D721Med (cell line): ENCODE measurements at regions not wholly inside any gene's neighbourhood (a gene's known extent, or its start where the extent isn't known, plus 50 kb on each side); places are given as distances from the start of the nearest gene placed in this dataset.

Source experiments
- DNase-seq: peaks from one replicate; pipeline ENCODE4 v3.0.0; 2011; ENCODE audit warnings: low spot score; ENCODE audit not compliant: insufficient read length
- FAIRE-seq: peaks from 2 replicates; lab custom pipeline; 2011; peaks lifted over from hg19 to GRCh38; lab: Jason Lieb, UNC
- CTCF ChIP-seq: IDR thresholded peaks from 2 replicates; pipeline ENCODE4 v1.5.1; 2012; ENCODE audit warnings: mild to moderate bottlenecking, control low read depth; ENCODE audit not compliant: insufficient read depth; ENCODE audit errors: missing control alignments

GRCh38 chr10:108784534-108784933, 1138.8 kb downstream of the XPNPEP1 start:
- no peak for TF ChIP-seq CTCF
- DNase-seq, result no peak
- FAIRE-seq, result no peak

GRCh38 chr10:108783897-108784296, 1139.4 kb downstream of the XPNPEP1 start:
- FAIRE-seq, result no peak
- peak; percentile 61 for TF ChIP-seq CTCF
- DNase-seq, result no peak

DNA sequence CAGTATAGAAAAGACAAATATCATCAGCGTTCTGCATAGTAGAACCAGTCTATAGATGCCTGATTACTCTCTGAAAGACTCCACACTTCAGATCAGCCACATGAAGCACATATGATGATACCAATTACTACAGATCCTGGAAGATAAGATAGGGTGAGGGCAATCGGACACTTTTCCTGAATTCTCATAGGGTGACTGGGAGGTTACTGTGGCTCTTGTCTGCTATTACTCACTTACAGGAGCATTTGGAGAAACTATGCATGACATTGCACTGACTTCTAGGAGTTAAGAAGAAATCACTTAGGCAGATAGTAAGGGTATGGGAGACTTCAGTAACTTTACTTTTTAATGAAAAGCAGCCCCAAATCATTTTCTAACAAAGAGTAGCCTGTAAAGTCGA, 1140.9 kb downstream of the XPNPEP1 start:
- no peak for TF ChIP-seq CTCF
- DNase-seq, result no peak
- no peak for FAIRE-seq

- DNase-seq (no peak), FAIRE-seq (no peak)
- TF ChIP-seq CTCF, result no peak
Measured at GRCh38 chr10:108779501-108779900, 1143.8 kb downstream of the XPNPEP1 start.

DNA sequence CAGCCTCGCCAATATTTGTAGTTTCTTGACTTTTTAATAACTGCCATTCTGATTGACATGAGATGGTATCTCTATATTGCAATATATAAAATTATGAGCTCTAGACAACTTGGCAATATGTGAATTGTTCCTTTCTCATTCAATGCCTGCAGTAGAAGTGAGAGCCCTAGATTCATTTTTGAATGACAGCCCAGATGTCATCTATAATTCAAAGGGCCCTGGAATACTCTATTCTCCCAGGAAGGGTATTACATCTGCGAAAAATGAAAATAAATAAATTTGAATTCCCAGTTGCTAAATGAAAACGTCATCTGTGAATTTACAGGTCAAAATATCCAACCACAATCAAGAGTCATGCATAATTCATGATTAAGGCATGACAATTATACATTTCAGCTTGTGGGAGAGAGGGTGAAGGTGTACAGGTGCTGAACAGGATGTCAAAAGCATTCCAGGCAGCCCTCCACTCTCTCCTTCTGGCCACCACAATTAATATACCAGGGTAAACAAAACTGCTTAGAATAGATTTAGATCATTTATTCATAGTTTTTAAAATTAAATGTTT, 1147.3 kb downstream of the XPNPEP1 start:
- no peak for TF ChIP-seq CTCF
- FAIRE-seq, result no peak
- DNase-seq, result no peak

DNA sequence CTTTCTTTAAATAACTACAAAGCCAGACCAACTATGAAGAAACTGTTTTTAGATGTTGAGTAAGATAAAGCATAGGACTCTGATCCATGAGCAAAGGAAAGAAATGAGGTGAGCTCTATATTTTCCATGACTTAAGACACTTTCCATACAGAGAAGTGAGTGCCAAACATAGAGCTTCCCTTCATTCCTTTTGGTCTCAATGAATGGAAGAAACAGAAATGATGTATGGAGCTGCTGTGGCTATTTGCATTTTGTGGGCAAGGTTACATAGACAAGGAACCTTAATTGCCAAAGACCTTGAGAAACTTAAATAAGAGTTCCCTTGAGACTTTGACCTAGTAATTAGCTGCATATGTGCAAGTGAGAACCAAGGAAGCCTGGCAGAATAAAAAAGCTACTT, 1152.2 kb downstream of the XPNPEP1 start:
- no peak for FAIRE-seq
- no peak for TF ChIP-seq CTCF
- no peak for DNase-seq

DNA sequence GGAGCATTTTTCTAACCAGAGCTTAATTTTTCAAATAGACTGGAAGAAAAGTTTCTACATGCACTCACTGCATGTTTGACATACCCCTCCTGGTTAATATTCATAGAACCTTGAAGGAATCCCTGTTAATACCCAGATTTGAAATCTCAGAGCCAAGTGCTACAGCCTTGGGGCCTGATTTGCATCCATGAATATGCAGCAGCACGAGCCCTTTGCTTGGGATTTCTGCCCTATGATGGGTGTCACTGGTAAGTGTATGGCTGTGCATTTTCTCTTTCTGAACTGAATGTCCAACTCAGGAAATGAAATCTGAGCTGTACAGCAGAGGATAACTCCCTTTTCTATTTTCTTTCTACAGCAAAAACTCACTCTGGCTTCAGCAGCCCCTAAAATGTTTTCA, 1157.5 kb downstream of the XPNPEP1 start:
- DNase-seq (no peak), FAIRE-seq (no peak)
- no peak for TF ChIP-seq CTCF
